ENCODE measurements at regions not wholly inside any gene's neighbourhood (a gene's known extent, or its start where the extent isn't known, plus 50 kb on each side); places are given as distances from the start of the nearest gene placed in this dataset.

GRCh38 chr9:18359335-18359734 lies 114.6 kb upstream of the ADAMTSL1 start:
- TF ChIP-seq, protein P1, sequence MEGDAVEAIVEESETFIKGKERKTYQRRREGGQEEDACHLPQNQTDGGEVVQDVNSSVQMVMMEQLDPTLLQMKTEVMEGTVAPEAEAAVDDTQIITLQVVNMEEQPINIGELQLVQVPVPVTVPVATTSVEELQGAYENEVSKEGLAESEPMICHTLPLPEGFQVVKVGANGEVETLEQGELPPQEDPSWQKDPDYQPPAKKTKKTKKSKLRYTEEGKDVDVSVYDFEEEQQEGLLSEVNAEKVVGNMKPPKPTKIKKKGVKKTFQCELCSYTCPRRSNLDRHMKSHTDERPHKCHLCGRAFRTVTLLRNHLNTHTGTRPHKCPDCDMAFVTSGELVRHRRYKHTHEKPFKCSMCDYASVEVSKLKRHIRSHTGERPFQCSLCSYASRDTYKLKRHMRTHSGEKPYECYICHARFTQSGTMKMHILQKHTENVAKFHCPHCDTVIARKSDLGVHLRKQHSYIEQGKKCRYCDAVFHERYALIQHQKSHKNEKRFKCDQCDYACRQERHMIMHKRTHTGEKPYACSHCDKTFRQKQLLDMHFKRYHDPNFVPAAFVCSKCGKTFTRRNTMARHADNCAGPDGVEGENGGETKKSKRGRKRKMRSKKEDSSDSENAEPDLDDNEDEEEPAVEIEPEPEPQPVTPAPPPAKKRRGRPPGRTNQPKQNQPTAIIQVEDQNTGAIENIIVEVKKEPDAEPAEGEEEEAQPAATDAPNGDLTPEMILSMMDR (IDR thresholded peaks at IDR 0.05; ENCODE audit: insufficient read depth, low read length, poor library complexity, severe bottlenecking), result no peak
- no peak for TF ChIP-seq EZH2phosphoT487 (conservative IDR thresholded peaks at IDR 0.05; ENCODE audit: low read length)

Data from SU-DHL-6 (cell line).